ENCODE measurements at regions not wholly inside any gene's neighbourhood (a gene's known extent, or its start where the extent isn't known, plus 50 kb on each side); places are given as distances from the start of the nearest gene placed in this dataset.

DNA sequence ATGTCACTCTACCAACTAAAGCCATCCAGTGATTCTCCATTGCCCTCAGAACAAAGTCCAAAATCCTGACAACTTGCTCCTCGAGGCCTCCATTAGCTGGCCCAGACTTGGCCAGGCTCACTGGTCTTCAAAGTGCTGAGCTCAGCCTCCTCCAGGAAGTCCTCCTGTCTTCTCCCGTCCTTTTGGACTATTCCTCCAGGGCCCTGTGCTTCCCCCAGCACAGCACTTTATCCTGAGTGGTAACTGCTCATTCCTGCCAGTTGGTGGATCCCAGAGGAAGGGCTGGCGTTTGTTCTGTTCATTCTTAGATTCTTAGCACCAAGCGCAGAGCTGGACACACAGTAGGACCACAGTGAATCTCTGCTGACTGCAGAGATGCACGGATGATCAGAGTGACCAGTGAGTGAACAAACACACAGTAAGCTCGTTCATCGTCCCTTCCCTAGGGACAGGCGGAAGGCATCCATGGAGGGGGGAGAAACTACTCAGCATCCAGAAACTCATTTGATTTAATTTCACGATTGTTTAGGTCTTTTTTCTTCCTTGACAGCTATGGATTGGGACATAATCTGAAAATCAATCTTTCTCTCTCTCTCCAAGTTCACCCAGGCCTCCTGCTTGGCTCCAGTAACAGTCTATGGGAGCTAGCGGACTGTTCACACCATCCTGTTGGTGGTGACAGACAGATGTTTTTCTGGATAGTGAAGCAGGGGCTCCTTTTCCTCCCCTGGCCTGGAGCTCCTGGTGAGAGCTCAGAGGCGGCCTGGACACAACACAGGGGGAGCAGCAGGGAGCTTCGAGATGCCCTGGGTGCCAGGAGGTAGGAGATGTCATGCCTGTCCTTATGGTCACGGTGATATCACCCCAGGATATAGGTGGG is 180.2 kb downstream of the PTPRU start:
- no peak overlapping the region for H3K27ac Mint-ChIP-seq (ENCODE audit: unreplicated experiment)
- peaks cover 3% of the 10 kb centered on the region for H3K9me3 Mint-ChIP-seq (ENCODE audit: unreplicated experiment)
- H3K27me3 Mint-ChIP-seq (ENCODE audit: low read depth, unreplicated experiment), result peaks cover 49% of the 10 kb centered on the region
- FAIRE-seq (no peak), DNase-seq (ENCODE audit: low read depth) (no peak)
- H3K9ac ChIP-seq (ENCODE audit: low read length), result no peak overlapping the region
- H3K79me2 ChIP-seq (ENCODE audit: insufficient read depth, low read length), result no peaks in the 10 kb centered on the region
- H3K4me2 ChIP-seq (ENCODE audit: low read length), result no peak overlapping the region
- no peak overlapping the region for H3K4me3 ChIP-seq (ENCODE audit: insufficient read depth, low read depth, low read length)
- H3K27ac ChIP-seq (ENCODE audit: low read depth, low read length), result no peak overlapping the region
- no peaks in the 10 kb centered on the region for H3K4me1 Mint-ChIP-seq (ENCODE audit: low read depth, unreplicated experiment)
- peaks cover 2% of the 10 kb centered on the region for H3K27me3 ChIP-seq (ENCODE audit: insufficient read depth, low read length)
- H3K9me3 ChIP-seq (ENCODE audit: insufficient read depth, low read depth, low read length), result no peaks in the 10 kb centered on the region
- H3K4me3 Mint-ChIP-seq (ENCODE audit: unreplicated experiment), result no peak overlapping the region
- no peak overlapping the region for H2AFZ ChIP-seq (ENCODE audit: low read depth, low read length)
- H3K36me3 Mint-ChIP-seq (ENCODE audit: low read depth, unreplicated experiment), result no peaks in the 10 kb centered on the region
- no peaks in the 10 kb centered on the region for H3K4me1 ChIP-seq (ENCODE audit: insufficient read depth, low read length)
- H4K20me1 ChIP-seq (ENCODE audit: insufficient read depth, low read length), result no peaks in the 10 kb centered on the region
- H3K36me3 ChIP-seq (ENCODE audit: insufficient read depth, low read length), result no peaks in the 10 kb centered on the region
- TF ChIP-seq EZH2 (IDR thresholded peaks at IDR 0.05; ENCODE audit: insufficient read depth, low read length), result no peak
- TF ChIP-seq, protein P1, sequence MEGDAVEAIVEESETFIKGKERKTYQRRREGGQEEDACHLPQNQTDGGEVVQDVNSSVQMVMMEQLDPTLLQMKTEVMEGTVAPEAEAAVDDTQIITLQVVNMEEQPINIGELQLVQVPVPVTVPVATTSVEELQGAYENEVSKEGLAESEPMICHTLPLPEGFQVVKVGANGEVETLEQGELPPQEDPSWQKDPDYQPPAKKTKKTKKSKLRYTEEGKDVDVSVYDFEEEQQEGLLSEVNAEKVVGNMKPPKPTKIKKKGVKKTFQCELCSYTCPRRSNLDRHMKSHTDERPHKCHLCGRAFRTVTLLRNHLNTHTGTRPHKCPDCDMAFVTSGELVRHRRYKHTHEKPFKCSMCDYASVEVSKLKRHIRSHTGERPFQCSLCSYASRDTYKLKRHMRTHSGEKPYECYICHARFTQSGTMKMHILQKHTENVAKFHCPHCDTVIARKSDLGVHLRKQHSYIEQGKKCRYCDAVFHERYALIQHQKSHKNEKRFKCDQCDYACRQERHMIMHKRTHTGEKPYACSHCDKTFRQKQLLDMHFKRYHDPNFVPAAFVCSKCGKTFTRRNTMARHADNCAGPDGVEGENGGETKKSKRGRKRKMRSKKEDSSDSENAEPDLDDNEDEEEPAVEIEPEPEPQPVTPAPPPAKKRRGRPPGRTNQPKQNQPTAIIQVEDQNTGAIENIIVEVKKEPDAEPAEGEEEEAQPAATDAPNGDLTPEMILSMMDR (IDR thresholded peaks at IDR 0.05; ENCODE audit: insufficient read depth, low read depth, low read length), result no peak

DNA sequence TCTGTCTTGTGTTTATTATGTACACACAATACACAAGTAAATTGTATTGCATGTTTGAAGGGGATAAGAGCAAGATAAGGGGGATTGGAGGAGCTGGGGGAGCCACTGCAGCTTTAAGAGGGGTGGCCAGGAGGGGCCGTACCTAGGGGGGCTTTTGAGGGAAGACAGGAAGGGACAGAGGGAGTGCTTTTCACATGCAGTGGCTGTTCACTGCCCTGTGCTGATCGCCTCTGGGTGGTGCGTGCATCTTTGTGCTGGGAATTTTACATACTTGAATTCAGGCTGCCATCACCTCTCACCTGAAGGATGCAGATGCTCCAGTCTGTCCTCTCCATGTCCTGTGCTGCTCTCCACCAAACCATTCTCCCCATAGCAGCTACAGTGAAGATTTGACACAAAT is 179.5 kb downstream of the PTPRU start:
- no peak overlapping the region for H3K4me2 ChIP-seq (ENCODE audit: low read length)
- no peaks in the 10 kb centered on the region for H3K4me1 ChIP-seq (ENCODE audit: insufficient read depth, low read length)
- TF ChIP-seq EZH2 (IDR thresholded peaks at IDR 0.05; ENCODE audit: insufficient read depth, low read length), result no peak
- TF ChIP-seq, protein P1 (IDR thresholded peaks at IDR 0.05; ENCODE audit: insufficient read depth, low read depth, low read length), result no peak
- Mint-ChIP-seq H3K4me1 (ENCODE audit: low read depth, unreplicated experiment) (no peaks in the 10 kb centered on the region), H3K9me3 (ENCODE audit: unreplicated experiment) (peaks cover 3% of the 10 kb centered on the region), H3K27me3 (ENCODE audit: low read depth, unreplicated experiment) (peaks cover 49% of the 10 kb centered on the region), H3K4me3 (ENCODE audit: unreplicated experiment) (no peak overlapping the region), H3K27ac (ENCODE audit: unreplicated experiment) (no peak overlapping the region), H3K36me3 (ENCODE audit: low read depth, unreplicated experiment) (no peaks in the 10 kb centered on the region)
- no peak overlapping the region for H3K9ac ChIP-seq (ENCODE audit: low read length)
- FAIRE-seq (no peak), DNase-seq (ENCODE audit: low read depth) (no peak)
- H3K27me3 ChIP-seq (ENCODE audit: insufficient read depth, low read length), result peaks cover 2% of the 10 kb centered on the region
- no peaks in the 10 kb centered on the region for H3K79me2 ChIP-seq (ENCODE audit: insufficient read depth, low read length)
- no peak overlapping the region for H2AFZ ChIP-seq (ENCODE audit: low read depth, low read length)
- no peaks in the 10 kb centered on the region for H3K9me3 ChIP-seq (ENCODE audit: insufficient read depth, low read depth, low read length)
- H3K27ac ChIP-seq (ENCODE audit: low read depth, low read length), result no peak overlapping the region
- H3K4me3 ChIP-seq (ENCODE audit: insufficient read depth, low read depth, low read length), result no peak overlapping the region
- no peaks in the 10 kb centered on the region for H4K20me1 ChIP-seq (ENCODE audit: insufficient read depth, low read length)
- no peaks in the 10 kb centered on the region for H3K36me3 ChIP-seq (ENCODE audit: insufficient read depth, low read length)
